ENCODE measurements at regions not wholly inside any gene's neighbourhood (a gene's known extent, or its start where the extent isn't known, plus 50 kb on each side); places are given as distances from the start of the nearest gene placed in this dataset.
"Not testable (repeated sequence)": the region's sequence is repeated elsewhere in the genome, so short reads cannot be mapped to it uniquely, and the experiment has no call there.

- Histone ChIP-seq H3K9me3 (ENCODE audit: control insufficient read depth in 1 of 2, low read length in 2 of 2) (no peaks in the 10 kb centered on the region), H3K27me3 (ENCODE audit: low read depth, low read length) (no peaks in the 10 kb centered on the region), H3K36me3 (ENCODE audit: control insufficient read depth in 1 of 2, insufficient read depth in 2 of 2, low read length in 2 of 2) (no peaks in the 10 kb centered on the region), H3K4me1 (ENCODE audit: control insufficient read depth in 1 of 2, insufficient read depth in 2 of 2, low read length in 2 of 2) (no peaks in the 10 kb centered on the region), H3K27ac (ENCODE audit: low read length) (no peak overlapping the region), H3K4me3 (ENCODE audit: low read depth in 1 of 2, low read length in 2 of 2) (no peak overlapping the region)
These were observed 395.7 kb upstream of the NRG3 start for GRCh38 chr10:81479316-81479715.

- Histone ChIP-seq H3K27me3 (ENCODE audit: low read depth, low read length) (no peaks in the 10 kb centered on the region), H3K27ac (ENCODE audit: low read length) (no peak overlapping the region), H3K36me3 (ENCODE audit: control insufficient read depth in 1 of 2, insufficient read depth in 2 of 2, low read length in 2 of 2) (no peaks in the 10 kb centered on the region), H3K4me3 (ENCODE audit: low read depth in 1 of 2, low read length in 2 of 2) (no peak overlapping the region), H3K9me3 (ENCODE audit: control insufficient read depth in 1 of 2, low read length in 2 of 2) (no peaks in the 10 kb centered on the region), H3K4me1 (ENCODE audit: control insufficient read depth in 1 of 2, insufficient read depth in 2 of 2, low read length in 2 of 2) (no peaks in the 10 kb centered on the region)
These were observed 378.4 kb upstream of the NRG3 start for GRCh38 chr10:81496626-81497025.

GRCh38 chr10:81498011-81498551 is 376.9 kb upstream of the NRG3 start:
- no peaks in the 10 kb centered on the region for H3K4me1 ChIP-seq (ENCODE audit: control insufficient read depth in 1 of 2, insufficient read depth in 2 of 2, low read length in 2 of 2)
- no peak overlapping the region for H3K4me3 ChIP-seq (ENCODE audit: low read depth in 1 of 2, low read length in 2 of 2)
- H3K27me3 ChIP-seq (ENCODE audit: low read depth, low read length): no peaks in the 10 kb centered on the region
- no peak overlapping the region for H3K27ac ChIP-seq (ENCODE audit: low read length)
- peaks cover 0 to 1% of the 10 kb centered on the region in 2 donors for H3K9me3 ChIP-seq (ENCODE audit: control insufficient read depth in 1 of 2, low read length in 2 of 2)
- no peaks in the 10 kb centered on the region for H3K36me3 ChIP-seq (ENCODE audit: control insufficient read depth in 1 of 2, insufficient read depth in 2 of 2, low read length in 2 of 2)

GRCh38 chr10:81502677-81503359 is 372.2 kb upstream of the NRG3 start:
- Histone ChIP-seq H3K9me3 (ENCODE audit: control insufficient read depth in 1 of 2, low read length in 2 of 2) (peaks cover 0 to 2% of the 10 kb centered on the region in 2 donors), H3K27ac (ENCODE audit: low read length) (no peak overlapping the region), H3K4me3 (ENCODE audit: low read depth in 1 of 2, low read length in 2 of 2) (no peak overlapping the region), H3K27me3 (ENCODE audit: low read depth, low read length) (no peaks in the 10 kb centered on the region), H3K36me3 (ENCODE audit: control insufficient read depth in 1 of 2, insufficient read depth in 2 of 2, low read length in 2 of 2) (no peaks in the 10 kb centered on the region), H3K4me1 (ENCODE audit: control insufficient read depth in 1 of 2, insufficient read depth in 2 of 2, low read length in 2 of 2) (no peaks in the 10 kb centered on the region)

GRCh38 chr10:81505777-81506176 is 369.2 kb upstream of the NRG3 start:
- H3K36me3 ChIP-seq (ENCODE audit: control insufficient read depth in 1 of 2, insufficient read depth in 2 of 2, low read length in 2 of 2); H3K27ac ChIP-seq (ENCODE audit: low read length); H3K4me3 ChIP-seq (ENCODE audit: low read depth in 1 of 2, low read length in 2 of 2); H3K27me3 ChIP-seq (ENCODE audit: low read depth, low read length); H3K9me3 ChIP-seq (ENCODE audit: control insufficient read depth in 1 of 2, low read length in 2 of 2); H3K4me1 ChIP-seq (ENCODE audit: control insufficient read depth in 1 of 2, insufficient read depth in 2 of 2, low read length in 2 of 2): not testable (repeated sequence)

DNA sequence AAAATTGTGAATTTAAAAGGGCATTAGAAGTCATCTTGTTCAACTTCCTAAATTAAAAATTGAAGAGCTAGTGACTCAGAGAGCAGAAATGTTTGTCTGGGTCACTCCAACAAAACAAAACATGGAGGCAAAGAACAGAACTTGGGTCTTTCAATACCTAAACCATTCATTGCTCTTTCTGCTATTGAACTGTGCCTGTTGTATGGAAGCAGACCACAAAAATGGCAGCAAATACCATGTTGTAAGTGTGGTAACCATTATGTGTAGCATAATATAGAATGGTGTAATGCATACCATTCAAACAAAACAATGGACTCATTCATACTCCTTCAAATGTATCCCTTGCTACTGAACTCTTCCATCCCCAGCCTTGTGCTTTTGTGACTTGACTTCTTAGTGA is 360.2 kb upstream of the NRG3 start:
- Histone ChIP-seq H3K4me1 (ENCODE audit: control insufficient read depth in 1 of 2, insufficient read depth in 2 of 2, low read length in 2 of 2) (no peaks in the 10 kb centered on the region), H3K27me3 (ENCODE audit: low read depth, low read length) (no peaks in the 10 kb centered on the region), H3K36me3 (ENCODE audit: control insufficient read depth in 1 of 2, insufficient read depth in 2 of 2, low read length in 2 of 2) (no peaks in the 10 kb centered on the region), H3K27ac (ENCODE audit: low read length) (no peak overlapping the region), H3K9me3 (ENCODE audit: control insufficient read depth in 1 of 2, low read length in 2 of 2) (peaks cover 0 to 4% of the 10 kb centered on the region in 2 donors), H3K4me3 (ENCODE audit: low read depth in 1 of 2, low read length in 2 of 2) (no peak overlapping the region)

GRCh38 chr10:81520688-81521087 is 354.3 kb upstream of the NRG3 start:
- no peaks in the 10 kb centered on the region for H3K36me3 ChIP-seq (ENCODE audit: control insufficient read depth in 1 of 2, insufficient read depth in 2 of 2, low read length in 2 of 2)
- H3K9me3 ChIP-seq (ENCODE audit: control insufficient read depth in 1 of 2, low read length in 2 of 2): no peaks in the 10 kb centered on the region
- no peak overlapping the region for H3K27ac ChIP-seq (ENCODE audit: low read length)
- H3K27me3 ChIP-seq (ENCODE audit: low read depth, low read length): no peaks in the 10 kb centered on the region
- no peak overlapping the region for H3K4me3 ChIP-seq (ENCODE audit: low read depth in 1 of 2, low read length in 2 of 2)
- no peaks in the 10 kb centered on the region for H3K4me1 ChIP-seq (ENCODE audit: control insufficient read depth in 1 of 2, insufficient read depth in 2 of 2, low read length in 2 of 2)

GRCh38 chr10:81524467-81524866 is 350.5 kb upstream of the NRG3 start:
- Histone ChIP-seq H3K27me3 (ENCODE audit: low read depth, low read length) (no peaks in the 10 kb centered on the region), H3K9me3 (ENCODE audit: control insufficient read depth in 1 of 2, low read length in 2 of 2) (no peaks in the 10 kb centered on the region), H3K27ac (ENCODE audit: low read length) (no peak overlapping the region), H3K4me3 (ENCODE audit: low read depth in 1 of 2, low read length in 2 of 2) (no peak overlapping the region), H3K36me3 (ENCODE audit: control insufficient read depth in 1 of 2, insufficient read depth in 2 of 2, low read length in 2 of 2) (no peaks in the 10 kb centered on the region), H3K4me1 (ENCODE audit: control insufficient read depth in 1 of 2, insufficient read depth in 2 of 2, low read length in 2 of 2) (no peaks in the 10 kb centered on the region)

- Histone ChIP-seq H3K4me3 (ENCODE audit: low read depth in 1 of 2, low read length in 2 of 2) (no peak overlapping the region), H3K4me1 (ENCODE audit: control insufficient read depth in 1 of 2, insufficient read depth in 2 of 2, low read length in 2 of 2) (no peaks in the 10 kb centered on the region), H3K27ac (ENCODE audit: low read length) (no peak overlapping the region), H3K27me3 (ENCODE audit: low read depth, low read length) (no peaks in the 10 kb centered on the region), H3K36me3 (ENCODE audit: control insufficient read depth in 1 of 2, insufficient read depth in 2 of 2, low read length in 2 of 2) (no peaks in the 10 kb centered on the region), H3K9me3 (ENCODE audit: control insufficient read depth in 1 of 2, low read length in 2 of 2) (no peaks in the 10 kb centered on the region)
These were observed 342.6 kb upstream of the NRG3 start for GRCh38 chr10:81532403-81532802.

DNA sequence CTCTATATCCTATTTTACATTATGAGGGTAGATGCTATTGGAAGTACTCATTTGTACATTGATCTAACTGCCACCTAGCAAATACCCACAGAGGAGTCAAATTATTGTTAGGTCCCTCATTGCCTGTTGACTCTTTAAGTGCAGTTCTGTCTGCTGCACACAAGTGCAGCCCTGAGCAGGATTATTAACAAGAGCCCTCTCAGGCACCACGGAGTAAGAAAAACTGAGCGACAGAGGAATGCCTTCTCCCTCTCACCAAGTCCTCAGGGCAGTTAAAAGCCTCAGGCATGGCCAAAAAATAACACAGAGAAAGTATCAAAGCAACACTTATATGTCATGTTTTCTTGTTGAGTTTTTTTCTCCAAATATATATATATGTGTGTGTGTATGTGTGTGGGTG is 340.0 kb upstream of the NRG3 start:
- H3K9me3 ChIP-seq (ENCODE audit: control insufficient read depth in 1 of 2, low read length in 2 of 2): no peaks in the 10 kb centered on the region
- H3K27ac ChIP-seq (ENCODE audit: low read length): no peak overlapping the region
- H3K4me1 ChIP-seq (ENCODE audit: control insufficient read depth in 1 of 2, insufficient read depth in 2 of 2, low read length in 2 of 2): no peaks in the 10 kb centered on the region
- no peaks in the 10 kb centered on the region for H3K36me3 ChIP-seq (ENCODE audit: control insufficient read depth in 1 of 2, insufficient read depth in 2 of 2, low read length in 2 of 2)
- no peaks in the 10 kb centered on the region for H3K27me3 ChIP-seq (ENCODE audit: low read depth, low read length)
- no peak overlapping the region for H3K4me3 ChIP-seq (ENCODE audit: low read depth in 1 of 2, low read length in 2 of 2)

DNA sequence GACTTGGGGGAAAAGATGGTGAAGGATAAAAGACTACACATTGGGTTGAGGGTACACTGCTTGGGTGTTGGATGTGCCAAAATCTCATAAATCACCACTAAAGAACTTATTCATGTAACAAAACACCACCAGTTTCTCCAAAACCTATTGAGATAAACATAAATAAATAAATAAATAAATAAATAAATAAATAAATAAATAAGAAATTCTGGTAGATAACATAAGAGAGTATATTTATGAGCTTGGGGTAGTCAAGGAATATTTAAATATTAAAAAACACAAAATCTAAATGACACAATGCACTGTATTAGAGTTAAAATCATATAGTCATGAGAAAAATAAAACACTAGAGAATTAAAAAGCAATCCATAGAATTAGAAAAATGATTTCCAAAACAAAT is 333.5 kb upstream of the NRG3 start:
- Histone ChIP-seq H3K36me3 (ENCODE audit: control insufficient read depth in 1 of 2, insufficient read depth in 2 of 2, low read length in 2 of 2) (no peaks in the 10 kb centered on the region), H3K27me3 (ENCODE audit: low read depth, low read length) (no peaks in the 10 kb centered on the region), H3K4me1 (ENCODE audit: control insufficient read depth in 1 of 2, insufficient read depth in 2 of 2, low read length in 2 of 2) (no peaks in the 10 kb centered on the region), H3K27ac (ENCODE audit: low read length) (no peak overlapping the region), H3K4me3 (ENCODE audit: low read depth in 1 of 2, low read length in 2 of 2) (no peak overlapping the region), H3K9me3 (ENCODE audit: control insufficient read depth in 1 of 2, low read length in 2 of 2) (no peaks in the 10 kb centered on the region)

- Histone ChIP-seq H3K4me1 (ENCODE audit: control insufficient read depth in 1 of 2, insufficient read depth in 2 of 2, low read length in 2 of 2) (no peaks in the 10 kb centered on the region), H3K9me3 (ENCODE audit: control insufficient read depth in 1 of 2, low read length in 2 of 2) (peaks cover 0 to 17% of the 10 kb centered on the region in 2 donors)
These were observed 328.8 kb upstream of the NRG3 start for GRCh38 chr10:81546243-81546642.

More at GRCh38 chr10:81546243-81546642, 328.8 kb upstream of the NRG3 start:
- Histone ChIP-seq H3K4me3 (ENCODE audit: low read depth in 1 of 2, low read length in 2 of 2) (no peak overlapping the region), H3K36me3 (ENCODE audit: control insufficient read depth in 1 of 2, insufficient read depth in 2 of 2, low read length in 2 of 2) (no peaks in the 10 kb centered on the region), H3K27ac (ENCODE audit: low read length) (no peak overlapping the region), H3K27me3 (ENCODE audit: low read depth, low read length) (no peaks in the 10 kb centered on the region)

Data from muscle layer of duodenum (tissue), 2 donors.